CD1c-positive myeloid dendritic cell (primary cell): ENCODE measurements at regions not wholly inside any gene's neighbourhood (a gene's known extent, or its start where the extent isn't known, plus 50 kb on each side); places are given as distances from the start of the nearest gene placed in this dataset.
"Not testable (repeated sequence)": the region's sequence is repeated elsewhere in the genome, so short reads cannot be mapped to it uniquely, and the experiment has no call there.

ENCODE experiments used
- DNase-seq: peaks from one replicate; pipeline ENCODE4 v3.0.0-alpha.2; 2016; ENCODE audit errors: extremely low spot score

GRCh38 chr11:19627566-19627965, 85.1 kb upstream of the NAV2 start:
- no peak for DNase-seq

- DNase-seq, result peak; percentile 78
Observed at GRCh38 chr11:19625438-19625837, 87.2 kb upstream of the NAV2 start.

- DNase-seq, result no peak
Observed at GRCh38 chr11:19617696-19618523, 94.7 kb upstream of the NAV2 start.

- DNase-seq, result peak; percentile 32
Observed at GRCh38 chr11:19615341-19616183, 97.1 kb upstream of the NAV2 start.

GRCh38 chr11:19614370-19614940, 98.2 kb upstream of the NAV2 start:
- peak; percentile 6 for DNase-seq

GRCh38 chr11:19612025-19612424, 100.6 kb upstream of the NAV2 start:
- not testable (repeated sequence) for DNase-seq

- no peak for DNase-seq
Observed at GRCh38 chr11:19607656-19608360, 104.8 kb upstream of the NAV2 start.

- DNase-seq, result no peak
Observed at GRCh38 chr11:19606856-19607655, 105.6 kb upstream of the NAV2 start.

- DNase-seq, result no peak
Observed at GRCh38 chr11:19605520-19606371, 106.9 kb upstream of the NAV2 start.

- no peak for DNase-seq
Observed at GRCh38 chr11:19604679-19605375, 107.8 kb upstream of the NAV2 start.

- no peak for DNase-seq
Observed at GRCh38 chr11:19603771-19604170, 108.9 kb upstream of the NAV2 start.

- DNase-seq, result peak; percentile 14
Observed at GRCh38 chr11:19602891-19603290, 109.7 kb upstream of the NAV2 start.

GRCh38 chr11:19602406-19602805, 110.2 kb upstream of the NAV2 start:
- no peak for DNase-seq

GRCh38 chr11:19601235-19601634, 111.4 kb upstream of the NAV2 start:
- no peak for DNase-seq

GRCh38 chr11:19599681-19600080, 113.0 kb upstream of the NAV2 start:
- no peak for DNase-seq

GRCh38 chr11:19598876-19599486, 113.7 kb upstream of the NAV2 start:
- no peak for DNase-seq

- no peak for DNase-seq
Observed at GRCh38 chr11:19598456-19598855, 114.2 kb upstream of the NAV2 start.

GRCh38 chr11:19597876-19598275, 114.8 kb upstream of the NAV2 start:
- DNase-seq, result no peak

GRCh38 chr11:19597206-19597605, 115.4 kb upstream of the NAV2 start:
- no peak for DNase-seq
